ENCODE measurements at regions not wholly inside any gene's neighbourhood (a gene's known extent, or its start where the extent isn't known, plus 50 kb on each side); places are given as distances from the start of the nearest gene placed in this dataset.

GRCh38 chr3:194056731-194057415, 79.1 kb upstream of the HES1 start:
- Histone ChIP-seq H3K27ac (no peak overlapping the region), H3K9me3 (no peaks in the 10 kb centered on the region), H3K4me1 (peaks cover 14% of the 10 kb centered on the region), H3K27me3 (no peaks in the 10 kb centered on the region), H3K4me3 (no peak overlapping the region), H3K36me3 (replicated peaks in 1 of 2; ENCODE audit: insufficient read depth in 1 of 2, low read depth in 2 of 2) (no peaks in the 10 kb centered on the region)
- DNase-seq (peak in 2 of 4 donors; percentile 21 to 30), ATAC-seq (no peak)
- intact Hi-C loops (cut with DNase I) = no loop called here
- WGBS, 2 donors = 82 to 89% methylated on average over 16 of the region's 16 CpGs
- TF ChIP-seq CTCF (IDR thresholded peaks at IDR 0.05) (no peak), POLR2A (IDR thresholded peaks at IDR 0.05) (no peak)

- TF ChIP-seq CTCF (IDR thresholded peaks at IDR 0.05) = no peak
- no peak for TF ChIP-seq POLR2A (IDR thresholded peaks at IDR 0.05)
These were observed 78.3 kb upstream of the HES1 start for GRCh38 chr3:194057570-194058188.

GRCh38 chr3:194058189-194058571, 77.8 kb upstream of the HES1 start:
- no peaks in the 10 kb centered on the region for H3K27me3 ChIP-seq
- peaks cover 14% of the 10 kb centered on the region for H3K4me1 ChIP-seq
- DNase-seq = peak; percentile 60 to 74 (median 64)
- H3K27ac ChIP-seq = peak overlapping the region in 1 of 4 donors; percentile 42
- no peak for TF ChIP-seq CTCF (IDR thresholded peaks at IDR 0.05)
- peak in 1 of 3 donors; percentile 10 for TF ChIP-seq POLR2A (IDR thresholded peaks at IDR 0.05)
- 4 to 36% methylated on average over 6 to 31 of the region's 31 CpGs for WGBS, 2 donors
- peak; percentile 82 for ATAC-seq
- intact Hi-C loops (cut with DNase I) = no loop called here
- no peak overlapping the region for H3K4me3 ChIP-seq
- H3K36me3 ChIP-seq (replicated peaks in 1 of 2; ENCODE audit: insufficient read depth in 1 of 2, low read depth in 2 of 2) = no peaks in the 10 kb centered on the region
- no peaks in the 10 kb centered on the region for H3K9me3 ChIP-seq

More at GRCh38 chr3:194057570-194058188, 78.3 kb upstream of the HES1 start:
- Histone ChIP-seq H3K9me3 (no peaks in the 10 kb centered on the region), H3K27me3 (no peaks in the 10 kb centered on the region), H3K27ac (peak overlapping the region in 1 of 4 donors; percentile 42), H3K4me3 (no peak overlapping the region), H3K36me3 (replicated peaks in 1 of 2; ENCODE audit: insufficient read depth in 1 of 2, low read depth in 2 of 2) (no peaks in the 10 kb centered on the region), H3K4me1 (peaks cover 14% of the 10 kb centered on the region)
- intact Hi-C loops (cut with DNase I) = no loop called here
- WGBS, 2 donors = 58 to 75% methylated on average over 8 of the region's 8 CpGs
- DNase-seq (no peak), ATAC-seq (no peak)

- WGBS, 2 donors = 7 to 25% methylated on average over 1 of the region's 1 CpG
- Histone ChIP-seq H3K9me3 (no peaks in the 10 kb centered on the region), H3K4me1 (peaks cover 14% of the 10 kb centered on the region), H3K4me3 (no peak overlapping the region), H3K27ac (peak overlapping the region in 1 of 4 donors; percentile 42), H3K27me3 (no peaks in the 10 kb centered on the region), H3K36me3 (replicated peaks in 1 of 2; ENCODE audit: insufficient read depth in 1 of 2, low read depth in 2 of 2) (no peaks in the 10 kb centered on the region)
- ATAC-seq (no peak), DNase-seq (no peak)
- TF ChIP-seq POLR2A (IDR thresholded peaks at IDR 0.05) (no peak), CTCF (IDR thresholded peaks at IDR 0.05) (no peak)
- intact Hi-C loops (cut with DNase I) = no loop called here
These were observed 77.2 kb upstream of the HES1 start for GRCh38 chr3:194058753-194059152.
